Esophagus muscularis mucosa (tissue), 3 donors: ENCODE measurements at regions not wholly inside any gene's neighbourhood (a gene's known extent, or its start where the extent isn't known, plus 50 kb on each side); places are given as distances from the start of the nearest gene placed in this dataset.

Experiments used
- CTCF ChIP-seq, 3 experiments: fragments of 200-600 bp in 2 of 3; fragments of 450-650 bp in 1 of 3; sonication (generic) in 2 of 3; IDR thresholded peaks; one replicate each; pipeline ENCODE4 v1.5.1; 2017 to 2019; ENCODE audit warnings: antibody characterized with exemption in 3 of 3, mild to moderate bottlenecking in 2 of 3, moderate library complexity in 1 of 3
- EP300 ChIP-seq: sonication (generic); formaldehyde crosslinking; IDR thresholded peaks from one replicate; pipeline ENCODE4 v1.6.1; 2017; ENCODE audit warnings: antibody characterized with exemption

DNA sequence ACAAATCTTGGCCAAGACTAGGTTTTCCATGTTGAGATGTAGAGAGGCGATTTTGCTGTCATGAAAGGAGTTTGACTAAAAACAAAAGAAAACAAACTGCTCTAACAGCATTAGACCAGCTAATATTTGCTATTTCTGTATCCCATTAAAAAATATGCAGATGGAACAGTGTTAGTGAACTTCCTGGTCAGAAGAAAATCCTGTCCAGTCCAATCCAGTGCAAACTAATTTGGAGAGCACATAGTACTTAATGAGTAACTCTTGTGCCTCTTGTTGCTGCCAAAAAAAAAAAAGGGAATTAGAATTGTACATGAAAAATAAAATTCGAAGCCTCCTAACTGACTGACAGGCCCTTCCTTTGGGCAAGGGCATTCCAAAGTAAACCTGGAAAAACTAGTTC is 298.8 kb downstream of the ETNK1 start:
- no peak for TF ChIP-seq EP300
- no peak for TF ChIP-seq CTCF (IDR thresholded peaks at IDR 0.05)
